Right lobe of liver (tissue), 6 donors: ENCODE measurements at regions not wholly inside any gene's neighbourhood (a gene's known extent, or its start where the extent isn't known, plus 50 kb on each side); places are given as distances from the start of the nearest gene placed in this dataset.

Experiments used
- ATAC-seq, 4 donors: fragments of 200-7000 bp; cut with Tn5 transposase; one replicate each; pipeline ENCODE4 v1.9.1; 2020; ENCODE audit warnings: mild to moderate bottlenecking in 4 of 4, moderate library complexity in 4 of 4
- DNase-seq, 3 donors: peaks; one replicate each; pipeline ENCODE4 v3.0.0-alpha.2; 2020
- H3K27ac ChIP-seq, 3 donors: fragments of 200-600 bp; one replicate each; pipeline ENCODE4 v1.8.0; 2022
- H3K27me3 ChIP-seq, 2 donors: fragments of 200-600 bp; one replicate each; pipeline ENCODE4 v1.8.0; 2022
- H3K36me3 ChIP-seq, 4 donors: fragments of 200-600 bp; sonication (generic) in 1 of 4; one replicate each; pipeline versions ENCODE4 v1.5.1 to v1.8.0; 2017 to 2022; ENCODE audit warnings: control low read depth in 1 of 4
- H3K4me1 ChIP-seq, 4 donors: fragments of 200-600 bp; sonication (generic) in 1 of 4; one replicate each; pipeline versions ENCODE4 v1.5.1 to v1.8.0; 2017 to 2022; ENCODE audit warnings: control low read depth in 1 of 4
- H3K4me3 ChIP-seq, 3 donors: fragments of 200-600 bp; one replicate each; pipeline ENCODE4 v1.8.0; 2022
- H3K9me3 ChIP-seq, 4 donors: fragments of 200-600 bp; sonication (generic) in 1 of 4; one replicate each; pipeline versions ENCODE4 v1.5.1 to v1.8.0; 2017 to 2022; ENCODE audit warnings: control low read depth in 1 of 4
- CTCF ChIP-seq, 4 donors: fragments of 200-600 bp in 3 of 4; fragments of 450-650 bp in 1 of 4; IDR thresholded peaks; one replicate each; pipeline versions ENCODE4 v1.5.1 to v1.8.0; 2016 to 2022; ENCODE audit warnings: antibody characterized with exemption in 4 of 4, mild to moderate bottlenecking in 2 of 4
- POLR2A ChIP-seq: fragments of 450-650 bp; IDR thresholded peaks from one replicate; pipeline ENCODE4 v1.6.1; 2017; ENCODE audit warnings: antibody characterized with exemption, mild to moderate bottlenecking
- WGBS: methylation state at CpG from one replicate; pipeline ENCODE4 v1.1.6; 2018; ENCODE audit warnings: low coverage, low lambda C conversion rate; ENCODE audit not compliant: insufficient coverage; ENCODE audit errors: missing lambda C conversion rate; 5-methylcytosine and 5-hydroxymethylcytosine counted together
- intact Hi-C, 2 donors: fragments of 100-400 bp; cut with DNase I; formaldehyde crosslinking; loops; one replicate each; pipeline versions ENCODE4 v1.11.2 to v1.14.1; 2022
- donor health status: DM: no; HTN: yes; CAD: no.
- donor health status: DM: no; HTN: no; CAD: no.
- donor health status: DM: no; HTN: no; CAD: no.
- donor health status: DM: no; HTN: yes; CAD: no.
- donor health status: DM: no; HTN: yes; CAD: no.

- 97% methylated on average over 5 of the region's 5 CpGs for WGBS
- peaks cover 0 to 12% (median 0%) of the 10 kb centered on the region in 4 donors for H3K4me1 ChIP-seq
- intact Hi-C loops, result no loop called here
- H3K9me3 ChIP-seq, result no peaks in the 10 kb centered on the region
- H3K27ac ChIP-seq, result no peak overlapping the region
- ATAC-seq (no peak), DNase-seq (no peak)
- no peaks in the 10 kb centered on the region for H3K36me3 ChIP-seq
- no peak for TF ChIP-seq POLR2A
- no peak for TF ChIP-seq CTCF (IDR thresholded peaks at IDR 0.05)
- no peak overlapping the region for H3K4me3 ChIP-seq
- no peaks in the 10 kb centered on the region for H3K27me3 ChIP-seq
Measured at GRCh38 chr10:4651404-4652037, 174.5 kb upstream of the AKR1E2 start.

- intact Hi-C loops, result no loop called here
- H3K27ac ChIP-seq, result no peak overlapping the region
Measured at GRCh38 chr10:4650582-4650981, 175.4 kb upstream of the AKR1E2 start.

GRCh38 chr10:4649886-4650508 lies 176.0 kb upstream of the AKR1E2 start:
- Histone ChIP-seq H3K36me3 (no peaks in the 10 kb centered on the region), H3K4me3 (no peak overlapping the region), H3K4me1 (peaks cover 0 to 12% (median 0%) of the 10 kb centered on the region in 4 donors), H3K9me3 (no peaks in the 10 kb centered on the region), H3K27ac (no peak overlapping the region), H3K27me3 (no peaks in the 10 kb centered on the region)
- intact Hi-C loops, result no loop called here
- ATAC-seq (no peak), DNase-seq (no peak)
- no peak for TF ChIP-seq POLR2A
- WGBS, result 41% methylated on average over 3 of the region's 3 CpGs

More at GRCh38 chr10:4650582-4650981, 175.4 kb upstream of the AKR1E2 start:
- Histone ChIP-seq H3K27me3 (no peaks in the 10 kb centered on the region), H3K36me3 (no peaks in the 10 kb centered on the region), H3K4me3 (no peak overlapping the region), H3K4me1 (peaks cover 0 to 12% (median 0%) of the 10 kb centered on the region in 4 donors), H3K9me3 (no peaks in the 10 kb centered on the region)
- 82% methylated on average over 3 of the region's 6 CpGs for WGBS
- no peak for DNase-seq
- no peak for TF ChIP-seq CTCF (IDR thresholded peaks at IDR 0.05)
- TF ChIP-seq POLR2A, result no peak
- ATAC-seq, result no peak

GRCh38 chr10:4649471-4649870 lies 176.5 kb upstream of the AKR1E2 start:
- no peaks in the 10 kb centered on the region for H3K27me3 ChIP-seq
- ATAC-seq, result no peak
- H3K27ac ChIP-seq, result no peak overlapping the region
- H3K9me3 ChIP-seq, result no peaks in the 10 kb centered on the region
- peaks cover 0 to 12% (median 0%) of the 10 kb centered on the region in 4 donors for H3K4me1 ChIP-seq
- DNase-seq, result no peak
- no peaks in the 10 kb centered on the region for H3K36me3 ChIP-seq
- intact Hi-C loops, result no loop called here
- H3K4me3 ChIP-seq, result no peak overlapping the region
- TF ChIP-seq CTCF (IDR thresholded peaks at IDR 0.05) (no peak), POLR2A (no peak)

GRCh38 chr10:4648999-4649398 lies 177.0 kb upstream of the AKR1E2 start:
- no peaks in the 10 kb centered on the region for H3K9me3 ChIP-seq
- WGBS, result 69% methylated on average over 2 of the region's 3 CpGs
- peaks cover 0 to 12% (median 0%) of the 10 kb centered on the region in 4 donors for H3K4me1 ChIP-seq
- no peaks in the 10 kb centered on the region for H3K27me3 ChIP-seq
- no peak for DNase-seq
- no peak overlapping the region for H3K4me3 ChIP-seq
- TF ChIP-seq CTCF (IDR thresholded peaks at IDR 0.05) (no peak), POLR2A (no peak)
- intact Hi-C loops, result no loop called here
- H3K27ac ChIP-seq, result no peak overlapping the region
- no peak for ATAC-seq
- no peaks in the 10 kb centered on the region for H3K36me3 ChIP-seq
